IMR-90 (cell line): ENCODE measurements at regions not wholly inside any gene's neighbourhood (a gene's known extent, or its start where the extent isn't known, plus 50 kb on each side); places are given as distances from the start of the nearest gene placed in this dataset.

Experiments
- ATAC-seq: fragments of 200-7000 bp; cut with Tn5 transposase; 2 replicates; pipeline ENCODE4 v1.9.1; 2020; ENCODE audit warnings: low read depth, mild to moderate bottlenecking, moderate library complexity
- BruUV-seq: library from RNA; stranded (reverse); fragments of 400-500 nt; replicated peaks from 2 replicates; lab custom pipeline; 2021; lab: Mats Ljungman, UMichigan
- CTCF ChIA-PET: fragments of 300-600 bp; formaldehyde crosslinking; extraction: SDS; loops from one replicate; lab custom pipeline; 2021; ENCODE audit warnings: antibody characterized with exemption; lab: Yijun Ruan, JAX
- POLR2A ChIA-PET: fragments of 300-600 bp; sonication (Branson Sonifier 250); formaldehyde crosslinking; loops from one replicate; lab custom pipeline; 2022; ENCODE audit warnings: antibody characterized with exemption; ENCODE audit not compliant: unreplicated experiment; lab: Charles Lee
- DNase-seq: peaks from one replicate; pipeline ENCODE4 v3.0.0; 2013
- H2AFZ ChIP-seq: replicated peaks from 2 replicates; pipeline ENCODE3; 2013; ENCODE audit warnings: low read length, mild to moderate bottlenecking; ENCODE audit not compliant: poor library complexity
- H2AK5ac ChIP-seq: 2 replicates; pipeline ENCODE4 v1.6.1; 2013; ENCODE audit warnings: low read depth, low read length, inconsistent platforms
- H2AK9ac ChIP-seq: replicated peaks from 2 replicates; pipeline ENCODE3; 2013; ENCODE audit warnings: mild to moderate bottlenecking, low read depth, low read length, moderate library complexity; ENCODE audit not compliant: poor library complexity
- H2BK120ac ChIP-seq: 2 replicates; pipeline ENCODE4 v1.6.1; 2013; ENCODE audit warnings: low read depth, low read length, inconsistent platforms
- H2BK15ac ChIP-seq: 3 replicates; pipeline ENCODE4 v1.6.1; 2013; ENCODE audit warnings: low read depth, low read length, inconsistent platforms
- H2BK20ac ChIP-seq: 2 replicates; pipeline ENCODE4 v1.6.1; 2013; ENCODE audit warnings: low read depth, mild to moderate bottlenecking, inconsistent platforms, low read length, moderate library complexity
- H2BK5ac ChIP-seq: 2 replicates; pipeline ENCODE4 v1.6.1; 2013; ENCODE audit warnings: mild to moderate bottlenecking, low read depth, low read length, inconsistent platforms; ENCODE audit not compliant: poor library complexity, severe bottlenecking
- H3K14ac ChIP-seq: replicated peaks from 2 replicates; pipeline ENCODE4 v1.6.1; 2013; ENCODE audit warnings: low read depth, low read length, inconsistent platforms
- H3K18ac ChIP-seq: 2 replicates; pipeline ENCODE4 v1.6.1; 2013; ENCODE audit warnings: low read depth, low read length, control low read depth
- H3K23ac ChIP-seq: 2 replicates; pipeline ENCODE4 v1.6.1; 2013; ENCODE audit warnings: low read depth, low read length, inconsistent platforms
- H3K27ac ChIP-seq: 2 replicates; pipeline ENCODE4 v1.5.1; 2013; ENCODE audit warnings: mild to moderate bottlenecking, control low read depth, low read length; ENCODE audit not compliant: insufficient read depth
- H3K27me3 ChIP-seq: 2 replicates; pipeline ENCODE4 v1.6.1; 2013; ENCODE audit warnings: low read length; ENCODE audit not compliant: control insufficient read depth, insufficient read depth
- H3K36me3 ChIP-seq: 2 replicates; pipeline ENCODE4 v1.6.1; 2013; ENCODE audit warnings: low read length, mixed read lengths; ENCODE audit not compliant: control insufficient read depth, insufficient read depth
- H3K4ac ChIP-seq: 2 replicates; pipeline ENCODE4 v1.6.1; 2013; ENCODE audit warnings: low read depth, low read length, inconsistent platforms
- H3K4me1 ChIP-seq: 2 replicates; pipeline ENCODE4 v1.6.1; 2013; ENCODE audit warnings: low read length, mixed read lengths; ENCODE audit not compliant: control insufficient read depth, insufficient read depth
- H3K4me2 ChIP-seq: 2 replicates; pipeline ENCODE4 v1.6.1; 2013; ENCODE audit warnings: low read depth, mild to moderate bottlenecking, control low read depth, low read length, moderate library complexity
- H3K4me3 ChIP-seq: 2 replicates; pipeline ENCODE4 v1.5.1; 2013; ENCODE audit warnings: low read depth, mild to moderate bottlenecking, control low read depth, low read length, moderate library complexity; ENCODE audit not compliant: insufficient read depth
- H3K56ac ChIP-seq: 2 replicates; pipeline ENCODE4 v1.6.1; 2013; ENCODE audit warnings: low read length, inconsistent platforms; ENCODE audit not compliant: insufficient read depth; ENCODE audit errors: extremely low read depth
- H3K79me1 ChIP-seq, 2 experiments: 2 replicates each; pipeline ENCODE4 v1.6.1; 2013; ENCODE audit warnings: low read length in 2 of 2, inconsistent platforms in 1 of 2, low read depth in 1 of 2
- H3K9ac ChIP-seq: 2 replicates; pipeline ENCODE4 v1.6.1; 2013; ENCODE audit warnings: low read depth, low read length, control low read depth
- H3K9me1 ChIP-seq: 2 replicates; pipeline ENCODE4 v1.6.1; 2013; ENCODE audit warnings: low read length, inconsistent platforms; ENCODE audit not compliant: insufficient read depth
- H3K9me3 ChIP-seq: 2 replicates; pipeline ENCODE4 v1.6.1; 2013; ENCODE audit warnings: low read length; ENCODE audit not compliant: control insufficient read depth, insufficient read depth
- H4K20me1 ChIP-seq: 2 replicates; pipeline ENCODE4 v1.6.1; 2013; ENCODE audit warnings: low read length, inconsistent platforms; ENCODE audit not compliant: insufficient read depth
- H4K5ac ChIP-seq: 2 replicates; pipeline ENCODE4 v1.6.1; 2013; ENCODE audit warnings: mild to moderate bottlenecking, low read depth, low read length, control low read depth
- H4K8ac ChIP-seq, 2 experiments: 2 replicates each; pipeline ENCODE4 v1.6.1; 2013; ENCODE audit warnings: low read depth in 2 of 2, low read length in 2 of 2, control low read depth in 1 of 2, inconsistent platforms in 1 of 2
- H4K91ac ChIP-seq: 2 replicates; pipeline ENCODE4 v1.6.1; 2013; ENCODE audit warnings: low read depth, low read length, inconsistent platforms; ENCODE audit not compliant: insufficient read depth
- BHLHE40 ChIP-seq: fragments of 150-350 bp; IDR thresholded peaks from 2 replicates; pipeline ENCODE4 v1.6.1; 2016; ENCODE audit warnings: mild to moderate bottlenecking, low read depth, low read length
- ELK1 ChIP-seq: fragments of 150-350 bp; IDR thresholded peaks from 2 replicates; pipeline ENCODE4 v1.6.1; 2016; ENCODE audit warnings: low read depth, mild to moderate bottlenecking, low read length, moderate library complexity, borderline replicate concordance
- MAZ ChIP-seq: IDR thresholded peaks from 2 replicates; pipeline ENCODE4 v1.6.1; 2012; ENCODE audit warnings: low read depth, mild to moderate bottlenecking, low read length, improper control_type of control experiment, moderate library complexity, borderline replicate concordance
- MXI1 ChIP-seq: IDR thresholded peaks from 2 replicates; pipeline ENCODE4 v1.6.1; 2012; ENCODE audit warnings: low read depth, mild to moderate bottlenecking, low read length, moderate library complexity, borderline replicate concordance
- NFE2L2 ChIP-seq: fragments of 150-350 bp; IDR thresholded peaks from 2 replicates; pipeline ENCODE4 v1.6.1; 2016; ENCODE audit warnings: low read depth, mild to moderate bottlenecking, low read length
- POLR2A ChIP-seq: IDR thresholded peaks from 2 replicates; pipeline ENCODE4 v1.6.1; 2012; ENCODE audit warnings: mild to moderate bottlenecking, low read depth, low read length
- RFX5 ChIP-seq: IDR thresholded peaks from 2 replicates; pipeline ENCODE4 v1.8.0; 2012; ENCODE audit warnings: low read depth, mild to moderate bottlenecking, low read length, moderate library complexity
- SMC3 ChIP-seq: fragments of 150-350 bp; IDR thresholded peaks from 2 replicates; pipeline ENCODE4 v1.6.1; 2016; ENCODE audit warnings: low read depth, mild to moderate bottlenecking, antibody characterized with exemption, low read length, moderate library complexity
- WGBS, 2 experiments: methylation state at CpG; one replicate each; pipeline versions ENCODE4 v1.1.5 to v1.1.7; 2013; ENCODE audit warnings: missing lambda C conversion rate in 2 of 2; ENCODE audit not compliant: insufficient read length in 1 of 2; ENCODE audit errors: extremely low coverage in 2 of 2; 5-methylcytosine and 5-hydroxymethylcytosine counted together
- dilution Hi-C: fragments of 300-500 bp; cut with HindIII; formaldehyde crosslinking; loops from one replicate; pipeline ENCODE4 v1.14.3; 2018; ENCODE audit warnings: low sequenced_read_pairs; ENCODE audit not compliant: unreplicated experiment
- in situ Hi-C: fragments of 300-500 bp; cut with MboI; formaldehyde crosslinking; loops from 3 replicates; pipeline ENCODE4 v1.14.3; 2019; ENCODE audit warnings: low sequenced_read_pairs, inconsistent platforms, mixed read lengths
- intact Hi-C: fragments of 100-400 bp; cut with micrococcal nuclease; formaldehyde crosslinking; loops from 2 replicates; pipeline ENCODE4 v1.10.0; 2022
- TF ChIP-seq, protein P1 (sequence below): fragments of 150-350 bp; IDR thresholded peaks from 2 replicates; pipeline ENCODE4 v1.6.1; 2017; ENCODE audit warnings: mild to moderate bottlenecking, antibody characterized with exemption, low read length, low read depth

DNA sequence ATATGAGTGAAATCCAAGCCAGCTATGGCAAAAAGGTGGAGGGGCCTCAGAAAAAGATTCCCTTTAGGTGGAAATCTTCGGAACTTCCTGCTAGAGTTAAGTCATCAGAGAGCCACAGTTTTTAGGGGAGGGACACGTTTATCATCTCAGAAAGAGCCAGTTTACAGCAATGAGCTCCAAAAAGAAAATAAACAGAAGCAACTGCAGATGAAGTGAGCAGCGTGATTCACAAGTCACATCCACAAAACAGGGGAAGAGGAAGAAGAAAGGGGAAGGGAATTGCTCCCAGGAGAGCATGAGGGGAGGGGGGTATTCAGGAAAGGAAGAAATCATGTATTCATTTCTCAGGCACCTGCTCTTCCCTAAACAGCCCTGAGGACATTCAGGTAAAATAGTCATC, 156.2 kb upstream of the FOXK1 start:
- in situ Hi-C loops (no loop called here), intact Hi-C loops (no loop called here), dilution Hi-C loops (no loop called here)
- H3K18ac ChIP-seq = no peak overlapping the region
- no peak overlapping the region for H2AK9ac ChIP-seq
- H2AFZ ChIP-seq = no peak overlapping the region
- no peak overlapping the region for H4K8ac ChIP-seq
- H4K5ac ChIP-seq = no peak overlapping the region
- no peak overlapping the region for H3K23ac ChIP-seq
- no peaks in the 10 kb centered on the region for H4K20me1 ChIP-seq
- no peak for TF ChIP-seq POLR2A
- no peak for TF ChIP-seq BHLHE40
- TF ChIP-seq ELK1 = no peak
- TF ChIP-seq NFE2L2 = no peak
- no peak for TF ChIP-seq RFX5
- TF ChIP-seq MAZ = no peak
- no peak for TF ChIP-seq MXI1
- TF ChIP-seq, protein P1, sequence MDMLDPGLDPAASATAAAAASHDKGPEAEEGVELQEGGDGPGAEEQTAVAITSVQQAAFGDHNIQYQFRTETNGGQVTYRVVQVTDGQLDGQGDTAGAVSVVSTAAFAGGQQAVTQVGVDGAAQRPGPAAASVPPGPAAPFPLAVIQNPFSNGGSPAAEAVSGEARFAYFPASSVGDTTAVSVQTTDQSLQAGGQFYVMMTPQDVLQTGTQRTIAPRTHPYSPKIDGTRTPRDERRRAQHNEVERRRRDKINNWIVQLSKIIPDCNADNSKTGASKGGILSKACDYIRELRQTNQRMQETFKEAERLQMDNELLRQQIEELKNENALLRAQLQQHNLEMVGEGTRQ = no peak
- no peak for TF ChIP-seq SMC3
- ChIA-PET POLR2A (no interaction called here), CTCF (no interaction called here)
- H3K79me1 ChIP-seq = no peaks in the 10 kb centered on the region
- H3K56ac ChIP-seq = no peak overlapping the region
- no peak overlapping the region for H2AK5ac ChIP-seq
- no peak for ATAC-seq
- H3K4me3 ChIP-seq = no peak overlapping the region
- no peak for DNase-seq
- no peak overlapping the region for H3K14ac ChIP-seq
- no CpG with 5 or more reads among the region's 3 CpGs for WGBS, 2 experiments
- peaks cover 2% of the 10 kb centered on the region; the same call in 1 of the 2 replicates for H3K9me3 ChIP-seq
- no peak overlapping the region for H3K9ac ChIP-seq
- H2BK5ac ChIP-seq = no peak overlapping the region
- H3K4ac ChIP-seq = no peak overlapping the region
- H2BK120ac ChIP-seq = no peak overlapping the region
- H2BK20ac ChIP-seq = no peak overlapping the region
- H3K4me1 ChIP-seq = no peaks in the 10 kb centered on the region
- H3K36me3 ChIP-seq = no peaks in the 10 kb centered on the region
- no peak overlapping the region for H3K27ac ChIP-seq
- no peak overlapping the region for H2BK15ac ChIP-seq
- H4K91ac ChIP-seq = no peak overlapping the region
- no peak overlapping the region for H3K4me2 ChIP-seq
- H3K27me3 ChIP-seq = no peaks in the 10 kb centered on the region
- BruUV-seq = no TSS peak
- no peaks in the 10 kb centered on the region for H3K9me1 ChIP-seq
